ENCODE measurements at regions not wholly inside any gene's neighbourhood (a gene's known extent, or its start where the extent isn't known, plus 50 kb on each side); places are given as distances from the start of the nearest gene placed in this dataset.

DNA sequence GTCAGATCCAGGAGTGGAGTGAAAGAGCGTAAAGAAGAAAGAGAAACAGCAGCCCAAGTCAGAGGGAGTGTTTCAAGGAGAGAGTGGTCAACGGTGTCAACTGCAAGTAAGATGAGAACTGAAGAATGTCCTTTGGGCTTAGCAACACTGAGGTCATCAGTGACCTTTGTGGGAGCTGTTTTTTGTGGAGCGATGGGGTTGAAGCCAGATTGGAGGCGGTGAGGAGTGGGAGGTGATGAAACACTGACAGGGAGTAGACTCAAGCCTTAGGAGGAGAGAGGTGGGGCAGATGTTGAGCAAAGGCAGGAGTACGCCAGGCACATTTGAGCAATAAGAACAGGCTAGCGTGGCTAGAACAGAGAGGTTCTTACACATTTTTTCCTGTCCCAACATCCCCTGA, 103.7 kb upstream of the GNAO1 start:
- no peak for DNase-seq
- intact Hi-C loops (cut with DNase I; ENCODE audit: low total_unique reads) = no loop called here
- TF ChIP-seq POLR2A (IDR thresholded peaks at IDR 0.05) = no peak
- TF ChIP-seq, protein P1, sequence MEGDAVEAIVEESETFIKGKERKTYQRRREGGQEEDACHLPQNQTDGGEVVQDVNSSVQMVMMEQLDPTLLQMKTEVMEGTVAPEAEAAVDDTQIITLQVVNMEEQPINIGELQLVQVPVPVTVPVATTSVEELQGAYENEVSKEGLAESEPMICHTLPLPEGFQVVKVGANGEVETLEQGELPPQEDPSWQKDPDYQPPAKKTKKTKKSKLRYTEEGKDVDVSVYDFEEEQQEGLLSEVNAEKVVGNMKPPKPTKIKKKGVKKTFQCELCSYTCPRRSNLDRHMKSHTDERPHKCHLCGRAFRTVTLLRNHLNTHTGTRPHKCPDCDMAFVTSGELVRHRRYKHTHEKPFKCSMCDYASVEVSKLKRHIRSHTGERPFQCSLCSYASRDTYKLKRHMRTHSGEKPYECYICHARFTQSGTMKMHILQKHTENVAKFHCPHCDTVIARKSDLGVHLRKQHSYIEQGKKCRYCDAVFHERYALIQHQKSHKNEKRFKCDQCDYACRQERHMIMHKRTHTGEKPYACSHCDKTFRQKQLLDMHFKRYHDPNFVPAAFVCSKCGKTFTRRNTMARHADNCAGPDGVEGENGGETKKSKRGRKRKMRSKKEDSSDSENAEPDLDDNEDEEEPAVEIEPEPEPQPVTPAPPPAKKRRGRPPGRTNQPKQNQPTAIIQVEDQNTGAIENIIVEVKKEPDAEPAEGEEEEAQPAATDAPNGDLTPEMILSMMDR (IDR thresholded peaks at IDR 0.05) = no peak
- Histone ChIP-seq H3K4me3 (no peak overlapping the region), H3K27ac (no peak overlapping the region), H3K36me3 (ENCODE audit: low read depth, missing control alignments) (no peaks in the 10 kb centered on the region), H3K27me3 (no peaks in the 10 kb centered on the region), H3K4me1 (no peaks in the 10 kb centered on the region), H3K9me3 (no peaks in the 10 kb centered on the region)
- 75 to 81% methylated on average over 6 of the region's 6 CpGs for WGBS, 2 donors

DNA sequence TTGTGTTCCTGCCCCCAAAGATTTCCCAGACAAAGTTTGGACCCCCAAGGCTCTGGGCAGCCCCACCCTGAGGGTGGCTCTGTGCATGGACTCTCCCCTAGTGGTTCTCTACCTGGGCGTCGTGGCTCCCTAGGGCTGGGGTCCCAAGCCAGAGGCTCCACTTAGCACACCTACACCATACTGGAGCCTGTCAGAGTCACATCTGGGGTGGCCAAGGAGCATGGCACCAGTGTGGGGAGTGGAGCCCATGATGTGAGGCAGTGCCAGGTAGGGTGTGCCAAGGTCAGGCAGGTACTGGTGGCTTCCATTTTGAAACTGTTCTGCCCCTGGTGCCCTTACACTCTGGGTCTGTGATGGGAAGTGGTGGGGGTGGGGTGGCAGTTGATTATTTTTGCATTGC, 109.9 kb upstream of the GNAO1 start:
- WGBS, 2 donors = 95% methylated on average over 2 of the region's 2 CpGs; no CpG with 5 or more reads in 1 of the 2 donors
- no peaks in the 10 kb centered on the region for H3K4me1 ChIP-seq
- no peaks in the 10 kb centered on the region for H3K27me3 ChIP-seq
- intact Hi-C loops (cut with DNase I; ENCODE audit: low total_unique reads) = no loop called here
- H3K27ac ChIP-seq = no peak overlapping the region
- no peaks in the 10 kb centered on the region for H3K9me3 ChIP-seq
- no peaks in the 10 kb centered on the region for H3K36me3 ChIP-seq (ENCODE audit: low read depth, missing control alignments)
- no peak for TF ChIP-seq POLR2A (IDR thresholded peaks at IDR 0.05)
- TF ChIP-seq, protein P1 (IDR thresholded peaks at IDR 0.05) = no peak
- no peak for DNase-seq
- no peak overlapping the region for H3K4me3 ChIP-seq

DNA sequence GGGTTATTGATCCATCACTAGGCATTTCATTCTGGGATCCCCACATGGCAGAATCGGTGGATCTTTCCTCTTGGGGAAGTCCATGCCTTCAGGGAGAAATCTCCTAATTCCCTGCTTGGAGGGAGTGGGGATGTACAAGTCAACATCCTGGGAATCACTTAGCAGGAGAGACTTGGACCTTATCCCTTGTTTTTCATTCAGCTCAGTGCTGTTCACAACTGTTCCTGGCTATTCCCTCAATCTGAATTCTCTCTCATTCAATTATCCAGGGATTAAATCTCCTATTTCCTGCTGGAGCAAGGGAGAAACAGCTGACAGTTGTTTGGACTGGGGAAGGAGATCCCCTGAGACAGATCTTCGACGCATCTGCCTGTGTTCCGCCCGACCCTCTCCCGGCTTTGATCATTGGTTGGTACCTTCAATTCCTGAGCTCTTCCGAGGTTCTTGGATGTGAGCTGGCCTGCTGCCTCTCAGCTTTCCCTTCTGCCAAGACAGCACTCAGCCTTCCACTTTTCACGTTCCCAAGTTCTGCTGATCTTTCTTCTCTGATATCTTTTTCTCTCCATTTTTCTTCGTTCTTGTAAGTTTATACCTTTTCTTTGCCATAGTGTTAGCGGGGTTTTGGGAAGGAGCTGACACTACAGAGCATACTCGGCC, 115.4 kb upstream of the GNAO1 start:
- 55 to 61% methylated on average over 11 of the region's 11 CpGs for WGBS, 2 donors

DNA sequence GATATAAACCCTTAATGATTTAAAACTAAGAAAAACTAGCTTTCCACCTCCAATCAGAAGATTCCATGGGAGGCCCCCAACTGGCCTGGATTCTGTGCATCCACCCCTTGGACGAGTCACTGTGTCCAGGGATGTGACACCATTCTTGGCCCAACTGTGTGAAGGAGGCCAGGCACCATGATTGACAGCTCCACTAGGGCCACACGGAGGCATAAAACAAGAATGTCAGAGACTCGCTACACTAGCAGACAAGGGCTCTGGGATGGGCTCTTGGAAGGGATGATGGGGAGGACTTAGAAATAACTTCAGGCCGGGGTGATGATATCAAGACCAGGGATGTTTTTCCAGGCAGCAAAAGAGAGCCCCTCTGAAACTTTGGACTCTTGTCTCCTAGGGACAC, 117.8 kb upstream of the GNAO1 start:
- no peak for TF ChIP-seq POLR2A (IDR thresholded peaks at IDR 0.05)
- TF ChIP-seq, protein P1 (IDR thresholded peaks at IDR 0.05) = no peak
- no peak for DNase-seq
- no peaks in the 10 kb centered on the region for H3K36me3 ChIP-seq (ENCODE audit: low read depth, missing control alignments)
- WGBS, 2 donors = 85 to 88% methylated on average over 4 of the region's 4 CpGs
- no peaks in the 10 kb centered on the region for H3K27me3 ChIP-seq
- intact Hi-C loops (cut with DNase I; ENCODE audit: low total_unique reads) = no loop called here
- no peaks in the 10 kb centered on the region for H3K4me1 ChIP-seq
- H3K4me3 ChIP-seq = no peak overlapping the region
- no peaks in the 10 kb centered on the region for H3K9me3 ChIP-seq
- no peak overlapping the region for H3K27ac ChIP-seq

More for the DNA sequence above, 115.4 kb upstream of the GNAO1 start:
- DNase-seq = peak; percentile 23
- Histone ChIP-seq H3K9me3 (no peaks in the 10 kb centered on the region), H3K27ac (no peak overlapping the region), H3K27me3 (no peaks in the 10 kb centered on the region), H3K36me3 (ENCODE audit: low read depth, missing control alignments) (no peaks in the 10 kb centered on the region), H3K4me1 (no peaks in the 10 kb centered on the region), H3K4me3 (no peak overlapping the region)
- TF ChIP-seq POLR2A (IDR thresholded peaks at IDR 0.05) = no peak
- TF ChIP-seq, protein P1 (IDR thresholded peaks at IDR 0.05) = no peak
- intact Hi-C loops (cut with DNase I; ENCODE audit: low total_unique reads) = no loop called here

DNA sequence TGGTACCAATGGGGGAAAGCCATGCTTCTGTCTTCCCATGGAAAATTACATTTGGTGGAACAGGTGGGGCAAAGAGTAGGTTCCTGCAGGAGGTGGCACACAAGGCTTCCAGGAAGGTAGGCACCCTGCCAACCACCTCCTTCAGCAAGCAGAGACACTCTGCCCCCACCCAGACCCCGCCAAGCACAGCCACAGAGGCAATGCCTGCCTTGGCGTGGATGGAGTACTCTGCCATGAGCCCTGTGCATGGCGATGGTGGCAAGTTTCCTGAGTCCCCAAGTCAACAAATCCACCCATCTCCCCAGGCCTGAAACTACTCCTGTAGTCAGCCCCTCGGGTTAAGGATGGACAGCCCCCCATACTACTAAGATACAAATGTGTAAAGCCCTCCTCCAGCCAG, 119.2 kb upstream of the GNAO1 start:
- Histone ChIP-seq H3K4me3 (no peak overlapping the region), H3K9me3 (no peaks in the 10 kb centered on the region)

More for the DNA sequence above, 119.2 kb upstream of the GNAO1 start:
- no peaks in the 10 kb centered on the region for H3K27me3 ChIP-seq
- no peaks in the 10 kb centered on the region for H3K36me3 ChIP-seq (ENCODE audit: low read depth, missing control alignments)
- no peaks in the 10 kb centered on the region for H3K4me1 ChIP-seq
- intact Hi-C loops (cut with DNase I; ENCODE audit: low total_unique reads) = no loop called here
- no peak for DNase-seq
- H3K27ac ChIP-seq = no peak overlapping the region
- TF ChIP-seq, protein P1 (IDR thresholded peaks at IDR 0.05) = no peak
- no peak for TF ChIP-seq POLR2A (IDR thresholded peaks at IDR 0.05)
- WGBS, 2 donors = 95% methylated on average over 4 of the region's 4 CpGs; no CpG with 5 or more reads in 1 of the 2 donors
